GM21825 (cell line): ENCODE measurements at regions not wholly inside any gene's neighbourhood (a gene's known extent, or its start where the extent isn't known, plus 50 kb on each side); places are given as distances from the start of the nearest gene placed in this dataset.
"Not testable (repeated sequence)": the region's sequence is repeated elsewhere in the genome, so short reads cannot be mapped to it uniquely, and the experiment has no call there.

ENCODE experiments used
- ATAC-seq: cut with Tn5 transposase; IDR thresholded peaks from one replicate; pipeline ENCODE4 v1.9.1; 2021; ENCODE audit warnings: mild to moderate bottlenecking, moderate library complexity; ENCODE audit not compliant: unreplicated experiment

DNA sequence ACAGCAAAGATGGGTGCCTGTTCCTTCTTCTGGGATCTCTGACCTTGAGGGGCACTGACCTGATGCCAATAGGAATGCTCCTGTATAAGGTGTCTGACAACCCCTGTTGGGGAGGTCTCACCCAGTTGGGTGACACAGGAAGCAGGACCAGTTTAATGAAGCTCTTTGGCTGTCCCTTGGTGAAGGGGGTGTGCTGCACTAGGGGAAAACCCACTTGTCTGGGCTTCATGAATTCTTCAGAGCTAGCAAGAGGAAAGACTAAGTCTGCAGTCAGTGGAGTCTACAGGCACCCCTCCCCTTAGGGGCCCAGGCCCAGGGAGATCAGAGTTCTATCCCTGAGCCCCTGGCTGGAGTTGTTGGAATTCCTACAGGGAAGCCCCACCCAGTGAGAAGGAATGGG lies 550.8 kb upstream of the CHAC2 start:
- no peak for ATAC-seq

GRCh38 chr2:53212576-53212975 lies 555.0 kb upstream of the CHAC2 start:
- no peak for ATAC-seq

DNA sequence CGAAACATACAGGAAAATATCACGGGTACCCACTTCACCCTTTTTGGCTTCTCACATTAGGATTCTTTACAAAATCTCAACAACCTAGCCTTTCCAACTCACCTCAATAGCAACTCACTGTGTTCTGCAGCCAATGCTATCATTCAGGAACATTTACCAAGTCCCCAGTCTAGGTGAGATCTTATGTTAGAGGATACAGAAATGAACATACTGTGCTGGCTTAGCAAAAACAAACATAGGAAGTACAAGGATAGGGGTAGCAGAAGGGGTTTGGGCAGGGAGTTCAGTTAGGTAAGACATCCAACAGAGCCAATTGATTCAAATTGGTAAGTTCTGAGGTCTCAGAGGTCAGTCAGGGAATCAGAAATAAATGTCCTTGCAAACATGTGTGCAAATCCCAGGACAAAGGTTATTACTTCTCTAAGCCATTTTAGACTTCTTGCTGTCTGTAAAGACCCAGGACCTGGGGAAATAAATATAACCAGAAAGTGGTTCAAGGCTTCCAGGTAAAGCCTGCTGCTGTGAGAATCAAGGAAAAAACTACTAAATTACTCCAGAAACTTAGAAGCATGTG lies 556.3 kb upstream of the CHAC2 start:
- ATAC-seq: no peak

- ATAC-seq: no peak
Observed at GRCh38 chr2:53210538-53210937, 557.1 kb upstream of the CHAC2 start.

- ATAC-seq: no peak
Observed at GRCh38 chr2:53209679-53210458, 557.7 kb upstream of the CHAC2 start.

DNA sequence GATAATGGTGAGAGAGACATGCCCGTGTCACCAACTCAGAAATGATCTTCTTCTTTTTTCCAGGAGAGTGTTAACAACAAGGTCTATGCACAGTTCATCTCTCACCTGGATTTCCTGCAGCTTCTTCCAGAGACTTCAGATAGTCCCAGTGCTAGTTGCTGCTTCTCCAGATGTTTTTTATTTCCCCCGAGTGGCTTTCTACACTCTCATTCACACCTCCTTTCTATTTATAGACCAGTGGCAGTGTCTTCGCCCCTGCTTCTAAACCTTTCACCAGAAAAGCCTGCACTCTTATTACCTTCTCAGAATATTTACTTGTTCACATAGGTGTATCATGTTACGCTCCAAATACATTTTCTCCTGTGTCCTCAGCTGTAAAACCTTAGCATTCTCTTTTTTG lies 558.8 kb upstream of the CHAC2 start:
- ATAC-seq: no peak

- not testable (repeated sequence) for ATAC-seq
Observed at GRCh38 chr2:53206226-53206625, 561.4 kb upstream of the CHAC2 start.

- ATAC-seq: no peak
Observed at GRCh38 chr2:53202063-53202462, 565.5 kb upstream of the CHAC2 start.

DNA sequence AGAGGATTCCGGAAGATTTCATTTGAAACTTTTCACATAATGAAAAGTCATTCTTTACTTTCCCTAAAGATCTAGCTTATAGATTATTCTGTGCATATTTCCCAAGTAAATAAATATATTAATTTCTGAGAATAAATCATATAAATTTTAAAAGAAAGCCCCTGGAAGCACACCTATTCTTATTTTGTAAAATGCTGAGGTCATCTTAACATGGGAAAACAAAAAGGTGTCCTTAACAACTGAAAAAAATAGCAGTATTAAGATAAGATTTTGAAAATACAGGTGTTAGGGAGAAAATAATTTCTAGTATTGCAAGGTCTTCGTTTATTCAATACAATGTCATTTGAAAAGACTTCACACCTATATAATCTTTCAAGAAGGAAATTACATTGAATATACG lies 567.5 kb upstream of the CHAC2 start:
- ATAC-seq: no peak

- no peak for ATAC-seq
Observed at GRCh38 chr2:53188851-53189510, 578.6 kb upstream of the CHAC2 start.

GRCh38 chr2:53183581-53183980 lies 584.0 kb upstream of the CHAC2 start:
- ATAC-seq: no peak

GRCh38 chr2:53182601-53183000 lies 585.0 kb upstream of the CHAC2 start:
- no peak for ATAC-seq

DNA sequence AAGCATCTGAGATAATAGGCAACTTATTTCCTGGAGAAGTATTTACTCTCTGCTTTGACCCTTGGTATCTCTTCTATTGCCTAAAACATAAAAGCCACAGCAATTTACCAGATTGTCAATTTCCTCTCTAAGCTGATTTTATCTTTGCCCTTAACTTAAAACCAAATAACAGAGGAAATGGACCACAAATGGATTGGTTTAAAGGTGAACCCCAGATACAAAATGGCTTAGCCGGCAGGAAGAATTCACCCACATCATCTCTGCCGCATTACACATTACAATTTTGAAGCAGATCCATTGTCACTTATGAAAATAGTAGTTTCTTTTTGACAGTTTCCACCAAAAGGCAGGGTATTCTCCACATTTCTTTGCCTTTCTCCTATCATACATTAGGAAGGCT lies 585.8 kb upstream of the CHAC2 start:
- ATAC-seq: no peak

DNA sequence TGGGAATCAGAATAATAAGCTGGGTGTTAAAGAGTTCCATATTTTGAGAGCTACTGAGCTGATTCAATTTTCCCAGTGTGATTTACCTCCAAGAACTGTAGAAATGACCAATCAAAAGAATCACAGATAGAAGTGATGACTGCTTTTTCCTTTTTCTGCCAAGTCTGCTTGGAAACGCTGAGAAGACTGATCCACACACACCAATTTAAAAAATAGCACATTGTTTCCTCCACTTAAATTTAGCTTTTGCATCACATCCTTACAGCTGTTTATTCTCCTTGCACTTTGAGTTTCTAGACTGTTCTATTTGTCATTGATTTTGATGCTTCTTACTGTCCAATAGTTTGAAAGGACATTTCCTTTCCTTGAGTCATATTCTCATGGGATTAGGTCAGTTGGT lies 590.3 kb upstream of the CHAC2 start:
- ATAC-seq: no peak

GRCh38 chr2:53174539-53174938 lies 593.1 kb upstream of the CHAC2 start:
- no peak for ATAC-seq

- no peak for ATAC-seq
Observed at GRCh38 chr2:53173698-53174455, 593.7 kb upstream of the CHAC2 start.

DNA sequence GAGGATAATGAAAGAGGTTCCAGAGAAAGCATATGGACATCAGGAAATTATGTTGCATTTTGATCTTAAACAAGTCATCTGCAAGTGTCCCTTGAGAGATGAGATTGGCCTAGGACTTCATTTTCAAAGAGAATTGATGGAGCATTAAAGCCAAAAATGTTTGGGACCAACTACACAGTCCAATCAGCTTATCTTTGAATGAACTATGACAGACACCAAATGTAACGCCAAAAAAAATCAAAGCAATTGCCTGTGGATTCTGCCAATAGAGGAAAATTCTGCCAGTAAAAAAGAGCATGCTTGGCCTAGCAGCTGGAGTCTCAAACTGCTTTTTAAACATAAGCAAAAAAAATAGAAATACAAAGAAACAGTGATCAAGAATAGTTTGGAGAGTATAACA lies 594.5 kb upstream of the CHAC2 start:
- no peak for ATAC-seq

- no peak for ATAC-seq
Observed at GRCh38 chr2:53170466-53170865, 597.1 kb upstream of the CHAC2 start.

- no peak for ATAC-seq
Observed at GRCh38 chr2:53167227-53167626, 600.4 kb upstream of the CHAC2 start.

GRCh38 chr2:53150146-53150545 lies 617.5 kb upstream of the CHAC2 start:
- ATAC-seq: no peak

DNA sequence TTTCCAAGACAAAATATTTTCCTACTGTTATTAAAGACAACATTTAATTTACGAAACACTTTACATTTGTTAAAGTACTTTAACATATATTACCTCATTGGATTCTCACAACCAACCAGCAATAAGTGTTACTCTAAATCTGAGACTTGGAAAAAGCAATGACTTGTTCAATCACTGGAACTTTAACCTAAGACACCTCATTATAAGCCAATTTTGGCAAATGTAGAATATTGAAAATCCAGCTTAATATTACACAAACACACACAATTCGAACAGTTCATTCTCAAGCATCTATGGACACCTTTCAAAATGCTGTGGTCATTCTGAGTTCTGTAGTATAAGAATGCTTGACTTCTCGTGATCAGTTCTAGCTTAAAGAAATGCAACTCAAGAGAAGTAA lies 619.4 kb upstream of the CHAC2 start:
- ATAC-seq: no peak

DNA sequence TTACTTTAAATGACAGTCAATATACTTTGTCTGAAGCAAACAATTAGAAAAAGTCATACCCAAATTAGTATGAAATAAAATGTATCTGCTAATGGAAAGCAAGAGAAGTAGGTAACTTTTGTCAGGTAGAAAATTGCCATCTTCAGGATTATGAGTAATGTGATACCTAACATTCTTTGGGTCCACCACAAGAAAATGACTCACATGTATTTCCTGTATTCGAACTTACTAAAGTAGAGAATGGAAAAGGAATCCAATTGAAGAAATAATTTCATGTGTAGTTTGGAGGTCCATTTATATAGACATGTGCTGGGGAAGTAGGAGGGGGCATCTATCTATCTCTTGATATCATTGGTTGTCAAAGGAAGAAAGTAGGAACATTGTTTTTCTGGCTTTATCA lies 636.2 kb upstream of the CHAC2 start:
- no peak for ATAC-seq
